Astrocyte of the cerebellum (primary cell): ENCODE measurements at regions not wholly inside any gene's neighbourhood (a gene's known extent, or its start where the extent isn't known, plus 50 kb on each side); places are given as distances from the start of the nearest gene placed in this dataset.

Experiments
- DNase-seq: peaks from one replicate; pipeline ENCODE4 v3.0.0-alpha.2; 2011; ENCODE audit warnings: low read depth
- H3K4me3 ChIP-seq: 2 replicates; pipeline ENCODE4 v1.5.1; 2011; ENCODE audit warnings: mild to moderate bottlenecking, low read depth, low read length, moderate library complexity
- CTCF ChIP-seq: IDR thresholded peaks from 2 replicates; pipeline ENCODE4 v1.5.1; 2012; ENCODE audit warnings: low read length, low read depth, moderate library complexity, mild to moderate bottlenecking; ENCODE audit errors: missing control alignments
- in situ Hi-C: cut with HindIII; loops from 2 replicates; pipeline ENCODE4 v1.10.0; 2017; ENCODE audit warnings: low sequenced_read_pairs

GRCh38 chr13:90171649-90172048, 1175.8 kb upstream of the MIR17HG start:
- no peak for TF ChIP-seq CTCF
- DNase-seq: no peak
- no peak overlapping the region for H3K4me3 ChIP-seq
- in situ Hi-C loops: no loop called here

- DNase-seq: no peak
- H3K4me3 ChIP-seq: no peak overlapping the region
- TF ChIP-seq CTCF: no peak
- in situ Hi-C loops: no loop called here
Observed at GRCh38 chr13:90177512-90177911, 1170.0 kb upstream of the MIR17HG start.

- no peak for DNase-seq
- no peak for TF ChIP-seq CTCF
- no peak overlapping the region for H3K4me3 ChIP-seq
- in situ Hi-C loops: no loop called here
Observed at GRCh38 chr13:90184355-90184754, 1163.1 kb upstream of the MIR17HG start.

GRCh38 chr13:90185734-90186133, 1161.8 kb upstream of the MIR17HG start:
- no peak for TF ChIP-seq CTCF
- H3K4me3 ChIP-seq: no peak overlapping the region
- in situ Hi-C loops: no loop called here
- DNase-seq: no peak

- no peak for DNase-seq
- no peak overlapping the region for H3K4me3 ChIP-seq
- in situ Hi-C loops: no loop called here
- no peak for TF ChIP-seq CTCF
Observed at GRCh38 chr13:90187478-90188350, 1159.8 kb upstream of the MIR17HG start.

- TF ChIP-seq CTCF: no peak
- in situ Hi-C loops: no loop called here
Observed at GRCh38 chr13:90188351-90188636, 1159.2 kb upstream of the MIR17HG start.

More at GRCh38 chr13:90188351-90188636, 1159.2 kb upstream of the MIR17HG start:
- H3K4me3 ChIP-seq: no peak overlapping the region
- no peak for DNase-seq
